ENCODE measurements at regions not wholly inside any gene's neighbourhood (a gene's known extent, or its start where the extent isn't known, plus 50 kb on each side); places are given as distances from the start of the nearest gene placed in this dataset.
A peak's percentile ranks its signal among the peaks of the same experiment; 100 is the strongest.

DNA sequence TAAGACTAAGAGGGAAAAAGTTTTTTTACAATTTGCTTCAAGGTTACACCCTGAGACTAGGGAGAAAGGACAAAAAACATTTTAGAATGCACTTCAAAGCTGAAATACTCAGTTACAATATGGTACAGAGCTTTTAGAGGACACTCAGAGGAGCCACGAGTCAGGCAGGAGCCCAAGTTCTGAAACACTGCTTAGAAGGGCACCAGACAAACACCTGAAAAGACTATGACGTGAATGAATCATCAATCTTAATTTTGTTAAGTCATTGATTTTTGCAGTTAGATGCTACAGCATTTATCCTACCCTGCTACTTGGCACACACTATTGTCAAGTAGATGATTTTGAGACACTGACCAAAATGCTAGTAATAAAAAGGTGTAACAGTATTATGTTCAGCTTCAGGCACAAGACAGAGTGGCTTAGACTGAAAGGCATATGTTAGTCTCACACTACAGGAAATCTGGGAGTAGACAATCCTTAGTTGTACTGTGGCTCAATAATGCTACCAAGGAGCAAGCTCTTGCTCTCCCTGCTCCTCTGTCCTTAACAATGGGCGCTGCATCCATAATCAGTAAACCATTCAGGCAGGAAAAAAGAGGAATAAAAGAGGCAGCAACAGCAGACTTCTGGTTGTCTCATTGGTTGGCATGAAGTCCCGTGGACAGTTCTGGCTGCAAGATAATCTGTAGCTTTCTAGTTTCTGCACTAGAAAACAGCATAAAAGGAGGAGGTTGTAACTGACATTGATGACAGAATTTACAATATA, 151.8 kb downstream of the ABCA8 start:
- H3K27ac ChIP-seq, result no peak overlapping the region
- no peaks in the 10 kb centered on the region for H3K36me3 ChIP-seq
- H3K4me3 ChIP-seq, result no peak overlapping the region
- intact Hi-C loops (cut with DNase I; ENCODE audit: low total_unique reads), result no loop called here
- DNase-seq, result no peak
- TF ChIP-seq, protein P1, sequence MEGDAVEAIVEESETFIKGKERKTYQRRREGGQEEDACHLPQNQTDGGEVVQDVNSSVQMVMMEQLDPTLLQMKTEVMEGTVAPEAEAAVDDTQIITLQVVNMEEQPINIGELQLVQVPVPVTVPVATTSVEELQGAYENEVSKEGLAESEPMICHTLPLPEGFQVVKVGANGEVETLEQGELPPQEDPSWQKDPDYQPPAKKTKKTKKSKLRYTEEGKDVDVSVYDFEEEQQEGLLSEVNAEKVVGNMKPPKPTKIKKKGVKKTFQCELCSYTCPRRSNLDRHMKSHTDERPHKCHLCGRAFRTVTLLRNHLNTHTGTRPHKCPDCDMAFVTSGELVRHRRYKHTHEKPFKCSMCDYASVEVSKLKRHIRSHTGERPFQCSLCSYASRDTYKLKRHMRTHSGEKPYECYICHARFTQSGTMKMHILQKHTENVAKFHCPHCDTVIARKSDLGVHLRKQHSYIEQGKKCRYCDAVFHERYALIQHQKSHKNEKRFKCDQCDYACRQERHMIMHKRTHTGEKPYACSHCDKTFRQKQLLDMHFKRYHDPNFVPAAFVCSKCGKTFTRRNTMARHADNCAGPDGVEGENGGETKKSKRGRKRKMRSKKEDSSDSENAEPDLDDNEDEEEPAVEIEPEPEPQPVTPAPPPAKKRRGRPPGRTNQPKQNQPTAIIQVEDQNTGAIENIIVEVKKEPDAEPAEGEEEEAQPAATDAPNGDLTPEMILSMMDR (IDR thresholded peaks at IDR 0.05), result no peak
- H3K4me1 ChIP-seq, result no peaks in the 10 kb centered on the region
- no peaks in the 10 kb centered on the region for H3K9me3 ChIP-seq
- H3K27me3 ChIP-seq, result no peaks in the 10 kb centered on the region

DNA sequence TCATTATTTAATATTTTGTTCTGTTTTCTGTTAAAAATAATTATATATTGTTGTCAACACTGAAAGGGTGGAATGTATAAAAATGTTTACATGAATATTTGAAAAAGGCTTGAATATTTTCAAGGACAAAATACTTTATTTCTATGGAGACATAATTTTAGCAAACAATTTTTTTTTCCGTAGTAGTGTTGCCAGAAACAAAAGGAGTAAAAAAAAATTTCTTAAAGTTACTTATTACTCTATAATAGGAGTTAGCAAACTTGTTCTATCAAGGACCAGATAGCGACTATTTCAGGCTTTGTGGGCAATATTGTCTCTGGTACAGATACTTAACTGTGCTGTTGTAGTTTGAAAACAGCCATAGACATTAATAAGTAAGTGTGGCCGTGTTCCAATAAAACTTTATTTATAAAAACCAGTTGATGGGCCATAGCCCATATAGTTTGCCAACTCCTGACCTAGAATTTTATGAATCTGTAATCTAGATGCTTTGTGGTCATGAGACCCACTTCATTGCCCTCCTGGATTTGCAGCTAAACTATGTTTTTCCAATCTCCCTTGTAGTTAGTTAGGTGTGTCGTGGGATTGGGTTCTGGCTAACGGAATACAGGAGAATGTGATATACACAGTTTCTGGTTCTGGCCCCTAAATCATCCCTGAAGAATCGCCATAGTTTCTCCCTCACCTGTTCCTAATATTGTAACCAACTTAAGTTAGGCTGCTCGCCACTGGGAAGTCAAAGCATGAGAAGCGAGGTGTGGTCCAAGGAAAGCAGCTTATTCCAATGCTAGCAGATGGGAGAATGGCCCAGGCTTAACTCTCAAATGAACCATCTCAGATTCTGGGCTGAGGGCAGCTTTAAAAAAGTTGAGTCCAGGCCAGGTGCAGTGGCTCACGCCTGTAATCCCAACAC, 153.6 kb downstream of the ABCA8 start:
- Histone ChIP-seq H3K27me3 (no peaks in the 10 kb centered on the region), H3K36me3 (no peaks in the 10 kb centered on the region), H3K4me1 (no peaks in the 10 kb centered on the region), H3K4me3 (no peak overlapping the region), H3K9me3 (no peaks in the 10 kb centered on the region), H3K27ac (no peak overlapping the region)
- intact Hi-C loops (cut with DNase I; ENCODE audit: low total_unique reads), result no loop called here
- TF ChIP-seq, protein P1 (IDR thresholded peaks at IDR 0.05), result no peak
- DNase-seq, result no peak

DNA sequence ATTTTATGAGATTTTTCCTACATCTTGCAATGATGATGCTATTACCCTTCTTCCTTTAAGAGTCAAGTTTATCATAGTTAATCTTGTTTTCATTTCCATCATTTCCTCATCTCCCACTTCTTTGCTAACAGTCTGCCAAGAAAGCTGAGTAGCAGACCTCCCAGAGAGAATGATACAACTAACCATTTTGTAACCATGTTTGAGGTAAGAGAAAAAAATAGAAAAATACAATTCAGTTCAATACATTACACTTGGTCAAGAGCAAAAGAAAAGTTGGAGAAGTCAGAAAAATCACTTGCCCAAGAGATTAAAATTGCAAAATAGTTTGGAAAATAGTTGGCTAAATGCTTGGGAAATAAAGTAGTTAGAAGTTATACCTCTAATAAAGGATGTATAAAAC, 154.4 kb downstream of the ABCA8 start:
- Histone ChIP-seq H3K4me3 (no peak overlapping the region), H3K36me3 (no peaks in the 10 kb centered on the region), H3K9me3 (no peaks in the 10 kb centered on the region), H3K4me1 (no peaks in the 10 kb centered on the region), H3K27me3 (no peaks in the 10 kb centered on the region), H3K27ac (no peak overlapping the region)
- TF ChIP-seq, protein P1 (IDR thresholded peaks at IDR 0.05), result no peak
- DNase-seq, result no peak
- intact Hi-C loops (cut with DNase I; ENCODE audit: low total_unique reads), result no loop called here

DNA sequence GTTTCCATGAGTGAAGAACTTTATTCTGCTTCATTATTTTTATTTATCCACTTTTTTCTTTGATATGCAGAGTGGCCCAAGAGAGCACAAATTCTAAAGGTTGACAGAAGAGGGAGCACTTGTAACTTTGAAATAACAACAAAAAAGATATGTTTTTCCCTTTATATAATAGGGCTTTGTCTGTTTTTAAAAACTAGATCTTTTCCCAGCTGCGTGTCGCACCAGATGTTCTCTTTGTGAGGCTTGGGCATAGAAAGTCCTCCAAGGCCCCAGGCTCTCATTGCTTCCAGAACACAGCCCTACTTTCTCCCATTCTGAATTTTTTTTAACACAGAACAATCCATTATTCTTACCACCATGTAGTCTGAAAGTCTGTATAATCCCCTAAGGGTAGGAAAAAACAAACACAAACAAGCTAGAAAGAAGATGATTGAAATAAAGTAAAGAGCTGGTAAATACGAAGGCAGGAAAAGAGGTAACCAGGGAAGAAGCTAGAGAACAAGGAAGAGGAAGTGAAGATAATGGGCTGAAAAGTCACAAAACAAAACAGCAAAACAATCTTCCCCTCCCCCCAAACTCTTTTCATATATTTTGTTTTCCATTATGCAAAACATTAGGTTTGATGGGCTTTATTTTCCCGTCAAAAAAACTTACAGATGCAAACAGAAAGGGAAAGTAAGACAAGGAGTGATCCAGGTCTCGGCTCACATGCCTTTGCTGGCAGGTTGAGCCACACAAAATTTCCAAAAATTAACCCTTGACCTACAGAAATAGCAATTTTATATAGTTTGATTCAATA, 160.4 kb downstream of the ABCA8 start:
- Histone ChIP-seq H3K27me3 (no peaks in the 10 kb centered on the region), H3K4me3 (no peak overlapping the region), H3K36me3 (no peaks in the 10 kb centered on the region), H3K9me3 (no peaks in the 10 kb centered on the region), H3K4me1 (no peaks in the 10 kb centered on the region), H3K27ac (peak overlapping the region; percentile 11 to 31)
- TF ChIP-seq, protein P1 (IDR thresholded peaks at IDR 0.05), result peak in 1 of 2 experiments; percentile 12
- peak in 1 of 2 donors; percentile 35 for DNase-seq
- intact Hi-C loops (cut with DNase I; ENCODE audit: low total_unique reads), result no loop called here

DNA sequence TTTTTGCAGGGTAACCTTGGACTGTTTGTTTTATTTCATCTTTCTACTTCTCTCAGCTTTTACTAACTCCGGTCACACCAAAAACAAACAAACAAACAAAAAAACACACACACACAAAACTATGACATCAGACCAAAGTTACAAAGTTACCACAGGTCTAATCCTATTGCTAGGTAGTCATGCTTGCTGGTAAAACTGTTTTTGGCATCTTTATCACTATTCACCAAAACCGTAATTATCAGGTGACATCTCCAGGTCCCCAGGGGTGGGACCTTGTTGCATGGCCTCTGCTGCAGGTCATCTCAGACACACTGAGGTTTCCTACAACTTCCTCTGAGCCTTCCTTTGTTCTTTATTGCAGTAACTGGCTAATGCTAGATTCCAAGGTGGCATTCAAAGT, 162.3 kb downstream of the ABCA8 start:
- Histone ChIP-seq H3K9me3 (no peaks in the 10 kb centered on the region), H3K4me1 (no peaks in the 10 kb centered on the region), H3K4me3 (no peak overlapping the region), H3K27me3 (no peaks in the 10 kb centered on the region), H3K27ac (no peak overlapping the region), H3K36me3 (no peaks in the 10 kb centered on the region)
- TF ChIP-seq, protein P1 (IDR thresholded peaks at IDR 0.05), result no peak
- intact Hi-C loops (cut with DNase I; ENCODE audit: low total_unique reads), result no loop called here
- no peak for DNase-seq

All from tibial artery (tissue), 4 donors.